H9 (cell line): ENCODE measurements at regions not wholly inside any gene's neighbourhood (a gene's known extent, or its start where the extent isn't known, plus 50 kb on each side); places are given as distances from the start of the nearest gene placed in this dataset.

ENCODE experiments used
- DNase-seq: peaks from one replicate; pipeline ENCODE4 v3.0.0-alpha.2; 2017
- H2AFZ ChIP-seq: one replicate; pipeline ENCODE4 v1.6.1; 2013; ENCODE audit warnings: mild to moderate bottlenecking, low read length, control low read depth, moderate library complexity
- H2AK5ac ChIP-seq: 2 replicates; pipeline ENCODE4 v1.6.1; 2013; ENCODE audit warnings: low read length, control low read depth, mixed read lengths; ENCODE audit not compliant: insufficient read length
- H2BK120ac ChIP-seq: one replicate; pipeline ENCODE4 v1.6.1; 2013; ENCODE audit warnings: low read depth, mild to moderate bottlenecking, low read length, control low read depth, inconsistent platforms; ENCODE audit not compliant: poor library complexity, severe bottlenecking
- H2BK12ac ChIP-seq: 2 replicates; pipeline ENCODE4 v1.6.1; 2013; ENCODE audit warnings: low read length, control low read depth, mixed read lengths, low read depth; ENCODE audit not compliant: insufficient read length
- H2BK15ac ChIP-seq: 2 replicates; pipeline ENCODE4 v1.6.1; 2013; ENCODE audit warnings: low read depth, low read length, control low read depth
- H2BK20ac ChIP-seq: one replicate; pipeline ENCODE4 v1.6.1; 2013; ENCODE audit warnings: low read depth, mild to moderate bottlenecking, low read length, control low read depth, inconsistent platforms; ENCODE audit not compliant: poor library complexity, severe bottlenecking
- H2BK5ac ChIP-seq: 2 replicates; pipeline ENCODE4 v1.6.1; 2013; ENCODE audit warnings: low read length, control low read depth, mixed read lengths; ENCODE audit not compliant: insufficient read length
- H3K14ac ChIP-seq: 2 replicates; pipeline ENCODE4 v1.6.1; 2013; ENCODE audit warnings: low read length, control low read depth; ENCODE audit not compliant: insufficient read depth
- H3K18ac ChIP-seq: 2 replicates; pipeline ENCODE4 v1.6.1; 2013; ENCODE audit warnings: low read depth, mild to moderate bottlenecking, mixed read lengths, low read length, control low read depth; ENCODE audit not compliant: insufficient read length
- H3K23ac ChIP-seq: 2 replicates; pipeline ENCODE4 v1.6.1; 2013; ENCODE audit warnings: low read length, control low read depth, mixed read lengths, low read depth; ENCODE audit not compliant: insufficient read length
- H3K23me2 ChIP-seq: 2 replicates; pipeline ENCODE4 v1.6.1; 2013; ENCODE audit warnings: low read depth, mild to moderate bottlenecking, mixed read lengths, low read length, control low read depth; ENCODE audit not compliant: insufficient read length, poor library complexity, severe bottlenecking
- H3K27ac ChIP-seq: 2 replicates; pipeline ENCODE4 v1.5.1; 2013; ENCODE audit warnings: low read length, control low read depth, mixed read lengths, low read depth; ENCODE audit not compliant: insufficient read length
- H3K27me3 ChIP-seq: 2 replicates; pipeline ENCODE4 v1.6.1; 2013; ENCODE audit warnings: low read length, control low read depth, inconsistent platforms; ENCODE audit not compliant: insufficient read depth
- H3K4ac ChIP-seq: 2 replicates; pipeline ENCODE4 v1.6.1; 2013; ENCODE audit warnings: low read depth, mild to moderate bottlenecking, control low read depth, inconsistent platforms, low read length, moderate library complexity
- H3K4me1 ChIP-seq: 2 replicates; pipeline ENCODE4 v1.6.1; 2013; ENCODE audit warnings: low read length, control low read depth, inconsistent platforms; ENCODE audit not compliant: insufficient read depth
- H3K4me2 ChIP-seq: 2 replicates; pipeline ENCODE4 v1.6.1; 2013; ENCODE audit warnings: low read length, control low read depth, mixed read lengths; ENCODE audit not compliant: insufficient read length, insufficient read depth
- H3K56ac ChIP-seq: 2 replicates; pipeline ENCODE4 v1.6.1; 2013; ENCODE audit warnings: low read depth, mild to moderate bottlenecking, mixed read lengths, low read length, control low read depth; ENCODE audit not compliant: insufficient read length
- H3K79me1 ChIP-seq: 2 replicates; pipeline ENCODE4 v1.6.1; 2013; ENCODE audit warnings: low read depth, mild to moderate bottlenecking, moderate library complexity, low read length, control low read depth, inconsistent platforms; ENCODE audit not compliant: insufficient read depth, poor library complexity, severe bottlenecking
- H3K79me2 ChIP-seq: 2 replicates; pipeline ENCODE4 v1.6.1; 2013; ENCODE audit warnings: low read length, control low read depth, inconsistent platforms; ENCODE audit not compliant: insufficient read depth
- H3K9ac ChIP-seq: 2 replicates; pipeline ENCODE4 v1.6.1; 2013; ENCODE audit warnings: low read length, control low read depth, mixed read lengths; ENCODE audit not compliant: insufficient read length; ENCODE audit errors: extremely low read depth
- H3K9me3 ChIP-seq: one replicate; pipeline ENCODE4 v1.6.1; 2013; ENCODE audit warnings: low read depth, low read length, inconsistent platforms; ENCODE audit not compliant: control insufficient read depth
- H3T11ph ChIP-seq: one replicate; pipeline ENCODE4 v1.6.1; 2013; ENCODE audit warnings: mild to moderate bottlenecking, low read length, control low read depth, inconsistent platforms
- H4K20me1 ChIP-seq: one replicate; pipeline ENCODE4 v1.6.1; 2013; ENCODE audit not compliant: control insufficient read depth, insufficient read length, insufficient read depth
- H4K5ac ChIP-seq: 2 replicates; pipeline ENCODE4 v1.6.1; 2013; ENCODE audit warnings: low read depth, mild to moderate bottlenecking, mixed read lengths, low read length, control low read depth; ENCODE audit not compliant: insufficient read length
- H4K8ac ChIP-seq: replicated peaks from 2 replicates; pipeline ENCODE4 v1.6.1; 2013; ENCODE audit warnings: low read length, control low read depth, mixed read lengths, low read depth; ENCODE audit not compliant: insufficient read length
- H4K91ac ChIP-seq: 2 replicates; pipeline ENCODE4 v1.6.1; 2013; ENCODE audit warnings: low read depth, mild to moderate bottlenecking, moderate library complexity, mixed read lengths, low read length, control low read depth; ENCODE audit not compliant: insufficient read length
- H3K27ac Mint-ChIP-seq, 3 experiments: 2 replicates in 2 of 3; 3 replicates in 1 of 3; pipeline ENCODE4 v1.8.0; 2020 to 2021; ENCODE audit warnings: mixed read lengths in 3 of 3, mild to moderate bottlenecking in 1 of 3, moderate library complexity in 1 of 3
- H3K27me3 Mint-ChIP-seq: 2 replicates; pipeline ENCODE4 v1.8.0; 2021; ENCODE audit warnings: low read depth, mild to moderate bottlenecking, moderate library complexity, mixed read lengths
- H3K36me3 Mint-ChIP-seq, 3 experiments: 2 replicates in 2 of 3; 3 replicates in 1 of 3; pipeline ENCODE4 v1.8.0; 2020 to 2021; ENCODE audit warnings: low read depth in 3 of 3, mixed read lengths in 3 of 3; ENCODE audit not compliant: insufficient read depth in 1 of 3
- H3K4me1 Mint-ChIP-seq, 2 experiments: 2 replicates each; pipeline ENCODE4 v1.8.0; 2020; ENCODE audit warnings: mixed read lengths in 2 of 2
- H3K4me3 Mint-ChIP-seq, 2 experiments: 2 replicates in 1 of 2; 3 replicates in 1 of 2; pipeline ENCODE4 v1.8.0; 2020 to 2021; ENCODE audit warnings: mild to moderate bottlenecking in 2 of 2, mixed read lengths in 2 of 2, moderate library complexity in 1 of 2
- H3K9me3 Mint-ChIP-seq, 2 experiments: 2 replicates in 1 of 2; 3 replicates in 1 of 2; pipeline ENCODE4 v1.8.0; 2020; ENCODE audit warnings: mild to moderate bottlenecking in 2 of 2, mixed read lengths in 2 of 2, moderate library complexity in 1 of 2
- CTCF ChIP-seq: fragments of 200-600 bp; sonication (generic); conservative IDR thresholded peaks from 3 replicates; pipeline ENCODE4 v1.8.0; 2021; ENCODE audit warnings: antibody characterized with exemption, mild to moderate bottlenecking
- whole genome bisulfite sequencing: extraction: QIAGEN DNeasy Blood & Tissue Kit; methylation state at CpG from one replicate; pipeline ENCODE4 v1.1.7; 2013; ENCODE audit warnings: missing lambda C conversion rate, low lambda C conversion rate, mixed read lengths; ENCODE audit not compliant: insufficient read length; ENCODE audit errors: extremely low coverage; 5-methylcytosine and 5-hydroxymethylcytosine counted together

- H3K36me3 Mint-ChIP-seq = peaks cover 0 to 5% (median 0%) of the 10 kb centered on the region in 3 experiments; a peak in 1 of 7 replicates
- Histone ChIP-seq H3K79me2 (no peaks in the 10 kb centered on the region), H3K4me2 (no peak overlapping the region), H2BK15ac (no peak overlapping the region), H3K23me2 (no peaks in the 10 kb centered on the region), H4K8ac (no peak overlapping the region), H2BK20ac (no peak overlapping the region), H3K56ac (no peak overlapping the region), H4K5ac (no peak overlapping the region), H3K9ac (no peak overlapping the region), H3K18ac (no peak overlapping the region), H3K4ac (no peak overlapping the region), H3K27ac (no peak overlapping the region), H4K91ac (no peak overlapping the region), H2BK12ac (no peak overlapping the region), H2AFZ (no peak overlapping the region), H3T11ph (no peak overlapping the region), H2BK120ac (no peak overlapping the region), H3K79me1 (no peaks in the 10 kb centered on the region), H2AK5ac (no peak overlapping the region), H2BK5ac (no peak overlapping the region), H3K27me3 (no peaks in the 10 kb centered on the region), H4K20me1 (no peaks in the 10 kb centered on the region), H3K23ac (no peak overlapping the region), H3K9me3 (no peaks in the 10 kb centered on the region), H3K4me1 (no peaks in the 10 kb centered on the region), H3K14ac (no peak overlapping the region)
- no peak overlapping the region for H3K27ac Mint-ChIP-seq
- TF ChIP-seq CTCF = no peak
- H3K9me3 Mint-ChIP-seq = no peaks in the 10 kb centered on the region
- WGBS = no CpG with 5 or more reads among the region's 1 CpG
- no peaks in the 10 kb centered on the region for H3K27me3 Mint-ChIP-seq
- H3K4me3 Mint-ChIP-seq = no peak overlapping the region
- DNase-seq = no peak
- H3K4me1 Mint-ChIP-seq = no peaks in the 10 kb centered on the region
Observed at GRCh38 chr21:28344985-28345384, 647.7 kb downstream of the LTN1 start.
